ENCODE measurements at regions not wholly inside any gene's neighbourhood (a gene's known extent, or its start where the extent isn't known, plus 50 kb on each side); places are given as distances from the start of the nearest gene placed in this dataset.

GRCh38 chr7:33813331-33813730 lies 92.0 kb upstream of the BMPER start:
- H3K4me3 ChIP-seq (ENCODE audit: low read depth, low read length), result no peak overlapping the region
- no peak for TF ChIP-seq CTCF (IDR thresholded peaks at IDR 0.05; ENCODE audit: low read depth, low read length)

GRCh38 chr7:33814400-33814799 lies 90.9 kb upstream of the BMPER start:
- no peaks in the 10 kb centered on the region for H3K27me3 ChIP-seq (ENCODE audit: insufficient read depth, low read depth, severe bottlenecking)
- H3K36me3 ChIP-seq, result no peaks in the 10 kb centered on the region
- H3K4me3 ChIP-seq (ENCODE audit: low read depth, low read length), result no peak overlapping the region
- no peaks in the 10 kb centered on the region for H3K9me3 ChIP-seq (ENCODE audit: severe bottlenecking)
- TF ChIP-seq CTCF (IDR thresholded peaks at IDR 0.05; ENCODE audit: low read depth, low read length), result no peak
- H3K27ac ChIP-seq, result no peak overlapping the region
- DNase-seq, result no peak

More at GRCh38 chr7:33813331-33813730, 92.0 kb upstream of the BMPER start:
- Histone ChIP-seq H3K27ac (no peak overlapping the region), H3K36me3 (no peaks in the 10 kb centered on the region), H3K9me3 (ENCODE audit: severe bottlenecking) (no peaks in the 10 kb centered on the region), H3K27me3 (ENCODE audit: insufficient read depth, low read depth, severe bottlenecking) (no peaks in the 10 kb centered on the region)
- no peak for DNase-seq

- Histone ChIP-seq H3K9me3 (ENCODE audit: severe bottlenecking) (no peaks in the 10 kb centered on the region), H3K36me3 (no peaks in the 10 kb centered on the region), H3K4me3 (ENCODE audit: low read depth, low read length) (no peak overlapping the region), H3K27me3 (ENCODE audit: insufficient read depth, low read depth, severe bottlenecking) (no peaks in the 10 kb centered on the region), H3K27ac (no peak overlapping the region)
- DNase-seq, result no peak
- no peak for TF ChIP-seq CTCF (IDR thresholded peaks at IDR 0.05; ENCODE audit: low read depth, low read length)
Observed at GRCh38 chr7:33814936-33815335, 90.4 kb upstream of the BMPER start.

- H3K27me3 ChIP-seq (ENCODE audit: insufficient read depth, low read depth, severe bottlenecking), result no peaks in the 10 kb centered on the region
- H3K4me3 ChIP-seq (ENCODE audit: low read depth, low read length), result no peak overlapping the region
- TF ChIP-seq CTCF (IDR thresholded peaks at IDR 0.05; ENCODE audit: low read depth, low read length), result no peak
- H3K36me3 ChIP-seq, result no peaks in the 10 kb centered on the region
- H3K27ac ChIP-seq, result no peak overlapping the region
- peak; percentile 8 for DNase-seq
- no peaks in the 10 kb centered on the region for H3K9me3 ChIP-seq (ENCODE audit: severe bottlenecking)
Observed at GRCh38 chr7:33815336-33815735, 90.0 kb upstream of the BMPER start.

- Histone ChIP-seq H3K27ac (no peak overlapping the region), H3K9me3 (ENCODE audit: severe bottlenecking) (no peaks in the 10 kb centered on the region), H3K27me3 (ENCODE audit: insufficient read depth, low read depth, severe bottlenecking) (no peaks in the 10 kb centered on the region), H3K4me3 (ENCODE audit: low read depth, low read length) (no peak overlapping the region), H3K36me3 (no peaks in the 10 kb centered on the region)
- TF ChIP-seq CTCF (IDR thresholded peaks at IDR 0.05; ENCODE audit: low read depth, low read length), result no peak
- DNase-seq, result no peak
Observed at GRCh38 chr7:33816106-33816505, 89.2 kb upstream of the BMPER start.

- Histone ChIP-seq H3K4me3 (ENCODE audit: low read depth, low read length) (no peak overlapping the region), H3K27me3 (ENCODE audit: insufficient read depth, low read depth, severe bottlenecking) (no peaks in the 10 kb centered on the region), H3K27ac (no peak overlapping the region), H3K36me3 (no peaks in the 10 kb centered on the region), H3K9me3 (ENCODE audit: severe bottlenecking) (no peaks in the 10 kb centered on the region)
- no peak for TF ChIP-seq CTCF (IDR thresholded peaks at IDR 0.05; ENCODE audit: low read depth, low read length)
- DNase-seq, result no peak
Observed at GRCh38 chr7:33819658-33820057, 85.7 kb upstream of the BMPER start.
